Keratinocyte (primary cell): ENCODE measurements at regions not wholly inside any gene's neighbourhood (a gene's known extent, or its start where the extent isn't known, plus 50 kb on each side); places are given as distances from the start of the nearest gene placed in this dataset.

ENCODE experiments used
- DNase-seq: peaks from one replicate; pipeline ENCODE4 v3.0.0-alpha.2; 2011; ENCODE audit warnings: low read depth, missing footprints, low spot score
- FAIRE-seq: peaks from 2 replicates; lab custom pipeline; 2011; peaks lifted over from hg19 to GRCh38; lab: Jason Lieb, UNC
- H2AFZ ChIP-seq: 2 replicates; pipeline ENCODE4 v1.6.0; 2012; ENCODE audit warnings: low read length, control low read depth, inconsistent platforms; ENCODE audit not compliant: control insufficient read depth
- H3K27ac ChIP-seq: 2 replicates; pipeline ENCODE4 v1.5.1; 2011; ENCODE audit warnings: low read length; ENCODE audit not compliant: control insufficient read depth, insufficient read depth
- H3K27me3 ChIP-seq: 3 replicates; pipeline ENCODE4 v1.6.0; 2011; ENCODE audit warnings: low read length; ENCODE audit not compliant: control insufficient read depth, insufficient read depth; ENCODE audit errors: extremely low read depth
- H3K36me3 ChIP-seq, 2 experiments: 2 replicates in 1 of 2; 3 replicates in 1 of 2; pipeline ENCODE4 v1.5.1; 2011; ENCODE audit warnings: low read length in 2 of 2, mild to moderate bottlenecking in 1 of 2; ENCODE audit not compliant: control insufficient read depth in 2 of 2, insufficient read depth in 2 of 2; ENCODE audit errors: extremely low read depth in 1 of 2
- H3K4me1 ChIP-seq: 3 replicates; pipeline ENCODE4 v1.5.1; 2011; ENCODE audit warnings: low read length; ENCODE audit not compliant: control insufficient read depth, insufficient read depth; ENCODE audit errors: extremely low read depth
- H3K4me2 ChIP-seq: 3 replicates; pipeline ENCODE4 v1.6.0; 2011; ENCODE audit warnings: low read depth, low read length; ENCODE audit not compliant: control insufficient read depth, insufficient read depth; ENCODE audit errors: extremely low read depth
- H3K4me3 ChIP-seq, 3 experiments: fragments of 200-600 bp in 1 of 3; sonication (generic) in 1 of 3; 2 replicates in 2 of 3; 3 replicates in 1 of 3; pipeline ENCODE4 v1.5.1; 2011 to 2016; ENCODE audit warnings: low read length in 3 of 3, mild to moderate bottlenecking in 3 of 3, control low read depth in 2 of 3, inconsistent platforms in 1 of 3, low read depth in 1 of 3, mixed read lengths in 1 of 3, mixed run types in 1 of 3, moderate library complexity in 1 of 3; ENCODE audit not compliant: control insufficient read depth in 2 of 3, insufficient read depth in 2 of 3; ENCODE audit errors: extremely low read depth in 1 of 3
- H3K79me2 ChIP-seq: 2 replicates; pipeline ENCODE4 v1.6.0; 2012; ENCODE audit warnings: low read length; ENCODE audit not compliant: control insufficient read depth, insufficient read depth
- H3K9ac ChIP-seq: 3 replicates; pipeline ENCODE4 v1.6.0; 2011; ENCODE audit warnings: low read length; ENCODE audit not compliant: control insufficient read depth, insufficient read depth; ENCODE audit errors: extremely low read depth
- H3K9me1 ChIP-seq: 3 replicates; pipeline ENCODE4 v1.6.0; 2011; ENCODE audit warnings: low read length; ENCODE audit not compliant: control insufficient read depth, insufficient read depth; ENCODE audit errors: extremely low read depth
- H3K9me3 ChIP-seq: 2 replicates; pipeline ENCODE4 v1.5.1; 2012; ENCODE audit warnings: low read depth, low read length; ENCODE audit not compliant: control insufficient read depth
- H4K20me1 ChIP-seq: 3 replicates; pipeline ENCODE4 v1.6.0; 2011; ENCODE audit warnings: low read length; ENCODE audit not compliant: control insufficient read depth, insufficient read depth; ENCODE audit errors: extremely low read depth
- EZH2 ChIP-seq: IDR thresholded peaks from one replicate; pipeline ENCODE4 v1.6.1; 2012; ENCODE audit warnings: inconsistent platforms, mild to moderate bottlenecking, low read length, moderate library complexity
- dilution Hi-C: fragments of 300-500 bp; cut with MboI; formaldehyde crosslinking; loops from one replicate; pipeline ENCODE4 v1.7.0; 2020; ENCODE audit warnings: low sequenced_read_pairs; ENCODE audit not compliant: extremely low pct_ligation_motif_present
- TF ChIP-seq, protein P1 (sequence below), 3 experiments: IDR thresholded peaks in 1 of 3; conservative IDR thresholded peaks in 1 of 3; optimal IDR thresholded peaks in 1 of 3; 2 replicates in 2 of 3; 3 replicates in 1 of 3; pipeline versions ENCODE3 to v1.5.1; 2011; ENCODE audit warnings: low read length in 3 of 3, mild to moderate bottlenecking in 3 of 3, moderate library complexity in 2 of 3, control low read depth in 1 of 3, inconsistent platforms in 1 of 3; ENCODE audit not compliant: insufficient read depth in 2 of 3; ENCODE audit errors: extremely low read depth in 1 of 3

DNA sequence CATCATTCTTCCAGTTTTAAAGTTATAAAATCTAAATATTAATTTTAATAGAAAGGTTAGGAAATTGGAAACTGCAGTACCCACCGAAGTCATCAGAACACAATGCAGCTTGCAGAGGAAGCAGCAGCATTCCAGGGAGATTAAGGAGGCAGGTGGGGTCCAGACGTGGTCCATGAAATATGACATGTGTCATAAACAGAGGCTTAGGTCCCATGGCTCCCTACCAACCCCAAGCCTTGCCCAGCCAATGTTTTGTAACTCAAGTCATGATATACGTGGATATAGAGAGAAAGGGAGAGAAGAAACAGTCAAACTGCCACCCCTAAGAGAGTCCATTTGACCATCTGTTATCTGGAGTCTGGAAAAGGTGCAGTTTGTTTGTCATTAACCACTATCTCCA, 670.0 kb downstream of the TOX3 start:
- dilution Hi-C loops: no loop called here
- H3K36me3 ChIP-seq: no peaks in the 10 kb centered on the region
- H3K79me2 ChIP-seq: no peaks in the 10 kb centered on the region
- no peak overlapping the region for H3K4me2 ChIP-seq
- no peaks in the 10 kb centered on the region for H3K9me3 ChIP-seq
- H3K4me3 ChIP-seq: no peak overlapping the region
- TF ChIP-seq EZH2: no peak
- TF ChIP-seq, protein P1, sequence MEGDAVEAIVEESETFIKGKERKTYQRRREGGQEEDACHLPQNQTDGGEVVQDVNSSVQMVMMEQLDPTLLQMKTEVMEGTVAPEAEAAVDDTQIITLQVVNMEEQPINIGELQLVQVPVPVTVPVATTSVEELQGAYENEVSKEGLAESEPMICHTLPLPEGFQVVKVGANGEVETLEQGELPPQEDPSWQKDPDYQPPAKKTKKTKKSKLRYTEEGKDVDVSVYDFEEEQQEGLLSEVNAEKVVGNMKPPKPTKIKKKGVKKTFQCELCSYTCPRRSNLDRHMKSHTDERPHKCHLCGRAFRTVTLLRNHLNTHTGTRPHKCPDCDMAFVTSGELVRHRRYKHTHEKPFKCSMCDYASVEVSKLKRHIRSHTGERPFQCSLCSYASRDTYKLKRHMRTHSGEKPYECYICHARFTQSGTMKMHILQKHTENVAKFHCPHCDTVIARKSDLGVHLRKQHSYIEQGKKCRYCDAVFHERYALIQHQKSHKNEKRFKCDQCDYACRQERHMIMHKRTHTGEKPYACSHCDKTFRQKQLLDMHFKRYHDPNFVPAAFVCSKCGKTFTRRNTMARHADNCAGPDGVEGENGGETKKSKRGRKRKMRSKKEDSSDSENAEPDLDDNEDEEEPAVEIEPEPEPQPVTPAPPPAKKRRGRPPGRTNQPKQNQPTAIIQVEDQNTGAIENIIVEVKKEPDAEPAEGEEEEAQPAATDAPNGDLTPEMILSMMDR (optimal IDR thresholded peaks at IDR 0.05 in 1 of 3, IDR thresholded peaks at IDR 0.05 in 1 of 3, conservative IDR thresholded peaks at IDR 0.05 in 1 of 3; ENCODE audit: extremely low read depth in 1 of 3, insufficient read depth in 2 of 3, low read length in 3 of 3): no peak
- no peaks in the 10 kb centered on the region for H4K20me1 ChIP-seq
- FAIRE-seq (no peak), DNase-seq (no peak)
- no peaks in the 10 kb centered on the region for H3K27me3 ChIP-seq
- no peaks in the 10 kb centered on the region for H3K9me1 ChIP-seq
- H3K27ac ChIP-seq: no peak overlapping the region
- H3K9ac ChIP-seq: no peak overlapping the region
- H2AFZ ChIP-seq: no peak overlapping the region
- peaks cover 16% of the 10 kb centered on the region for H3K4me1 ChIP-seq

DNA sequence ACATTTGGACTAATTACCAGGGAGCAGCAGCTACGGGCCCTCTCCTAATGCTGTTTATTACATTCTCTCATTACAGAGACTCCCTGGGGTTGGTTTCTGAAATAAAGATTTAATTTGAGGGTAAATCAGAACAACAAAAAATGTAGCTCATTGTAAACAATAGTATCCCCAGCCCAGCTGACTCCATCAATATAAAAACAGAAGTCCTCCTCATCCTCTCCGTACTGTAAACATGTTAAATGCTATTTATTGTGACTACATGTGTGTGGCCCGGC, 670.4 kb downstream of the TOX3 start:
- dilution Hi-C loops: no loop called here
- Histone ChIP-seq H3K9me1 (no peaks in the 10 kb centered on the region), H3K9ac (no peak overlapping the region), H2AFZ (no peak overlapping the region), H3K27me3 (no peaks in the 10 kb centered on the region), H4K20me1 (no peaks in the 10 kb centered on the region), H3K4me1 (peaks cover 16% of the 10 kb centered on the region), H3K4me3 (no peak overlapping the region), H3K4me2 (no peak overlapping the region), H3K9me3 (no peaks in the 10 kb centered on the region), H3K27ac (no peak overlapping the region), H3K36me3 (no peaks in the 10 kb centered on the region), H3K79me2 (no peaks in the 10 kb centered on the region)
- DNase-seq (no peak), FAIRE-seq (no peak)
- no peak for TF ChIP-seq EZH2
- TF ChIP-seq, protein P1 (optimal IDR thresholded peaks at IDR 0.05 in 1 of 3, IDR thresholded peaks at IDR 0.05 in 1 of 3, conservative IDR thresholded peaks at IDR 0.05 in 1 of 3; ENCODE audit: extremely low read depth in 1 of 3, insufficient read depth in 2 of 3, low read length in 3 of 3): no peak
